ENCODE measurements at regions not wholly inside any gene's neighbourhood (a gene's known extent, or its start where the extent isn't known, plus 50 kb on each side); places are given as distances from the start of the nearest gene placed in this dataset.
"Not testable (repeated sequence)": the region's sequence is repeated elsewhere in the genome, so short reads cannot be mapped to it uniquely, and the experiment has no call there.

DNA sequence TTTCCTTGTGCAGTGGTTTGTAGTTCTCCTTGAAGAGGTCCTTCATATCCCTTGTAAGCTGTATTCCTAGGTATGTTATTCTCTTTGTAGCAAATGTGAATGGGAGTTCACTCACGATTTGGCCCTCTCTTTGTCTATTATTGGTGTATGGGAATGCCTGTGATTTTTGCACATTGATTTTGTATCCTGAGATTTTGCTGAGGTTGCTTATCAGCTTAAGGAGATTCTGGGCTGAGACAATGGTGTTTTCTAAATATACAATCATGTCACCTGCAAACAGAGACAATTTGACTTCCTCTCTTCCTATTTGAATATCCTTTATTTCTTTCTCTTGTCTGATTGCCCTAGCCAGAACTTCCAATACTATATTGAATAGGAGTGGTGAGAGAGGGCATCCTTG lies 90.1 kb upstream of the ZBED5 start:
- DNase-seq = not testable (repeated sequence)

DNA sequence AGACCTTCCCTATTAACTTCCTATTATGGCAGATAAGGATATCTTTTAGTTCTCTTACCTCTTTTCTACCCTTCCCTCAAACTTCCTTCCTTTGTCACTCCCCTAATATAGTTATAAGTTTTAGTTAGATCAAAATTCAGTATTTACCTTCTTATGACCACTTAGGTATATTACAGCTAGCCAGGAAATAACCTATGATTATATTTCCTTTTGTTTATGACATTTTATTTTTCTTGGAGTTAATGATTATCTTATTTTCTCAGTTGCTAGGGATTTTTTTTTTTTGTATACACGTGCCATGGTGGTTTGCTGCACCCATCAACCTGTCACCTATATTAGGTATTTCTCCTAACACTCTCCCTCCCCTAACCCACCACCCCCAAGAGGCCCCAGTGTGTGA lies 88.2 kb upstream of the ZBED5 start:
- DNase-seq = no peak

DNA sequence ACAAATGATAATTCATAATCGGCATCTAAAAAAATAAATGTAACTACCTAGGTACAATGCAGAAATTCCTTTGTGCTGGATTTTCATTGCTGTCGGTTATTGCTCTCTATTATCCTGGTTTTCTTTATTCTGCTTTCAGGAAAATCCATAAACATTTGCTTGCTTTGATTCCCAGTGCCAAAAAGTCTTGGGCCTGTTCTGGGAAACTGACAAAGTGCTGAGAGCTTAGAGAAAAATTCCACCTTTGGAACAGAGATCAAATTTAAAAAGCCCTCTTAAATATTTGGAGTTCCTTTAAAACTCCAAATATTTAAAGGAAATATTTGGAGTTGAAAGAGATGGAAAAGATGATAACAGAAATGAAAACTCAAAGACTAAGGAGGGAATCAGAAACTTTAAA lies 87.3 kb upstream of the ZBED5 start:
- DNase-seq = no peak

DNA sequence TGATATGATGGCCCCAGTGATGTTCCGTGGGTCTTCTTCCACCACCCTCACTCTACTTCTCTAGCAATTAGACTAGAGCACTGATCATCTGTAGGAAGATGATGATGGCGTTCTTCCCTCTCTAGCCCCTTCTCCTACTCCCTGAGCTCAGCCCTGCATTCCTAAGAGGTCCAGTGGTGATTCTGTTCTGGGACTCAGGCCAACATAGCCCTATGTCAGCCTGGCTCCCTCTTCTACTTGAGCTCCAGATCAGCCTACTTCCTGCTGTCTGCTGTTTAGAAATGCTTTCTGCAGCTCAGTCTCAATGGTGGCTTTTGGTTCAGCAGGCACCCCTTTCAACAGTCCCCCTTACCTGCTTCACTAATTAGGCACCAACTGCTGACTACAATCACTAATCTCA lies 86.1 kb upstream of the ZBED5 start:
- DNase-seq = no peak

DNA sequence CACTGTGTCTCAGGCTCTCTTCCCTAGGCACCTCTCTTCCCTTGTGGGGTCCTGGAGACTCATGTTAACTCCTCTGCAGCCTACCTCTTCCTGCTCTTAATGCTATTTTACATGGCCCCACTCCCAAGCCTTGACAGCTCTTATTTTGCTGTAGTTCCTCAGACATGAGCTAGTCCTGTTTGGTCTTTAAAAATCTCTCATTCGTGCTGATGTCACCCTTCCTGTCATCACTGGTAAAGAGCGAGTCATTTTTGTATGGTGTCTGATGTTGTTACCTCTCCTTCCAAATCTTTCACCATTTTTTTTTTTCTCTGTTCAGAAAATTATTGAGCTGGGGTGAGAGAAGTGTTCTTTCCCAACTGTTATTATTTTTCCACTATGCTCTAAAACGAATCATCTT lies 84.8 kb upstream of the ZBED5 start:
- DNase-seq = no peak

DNA sequence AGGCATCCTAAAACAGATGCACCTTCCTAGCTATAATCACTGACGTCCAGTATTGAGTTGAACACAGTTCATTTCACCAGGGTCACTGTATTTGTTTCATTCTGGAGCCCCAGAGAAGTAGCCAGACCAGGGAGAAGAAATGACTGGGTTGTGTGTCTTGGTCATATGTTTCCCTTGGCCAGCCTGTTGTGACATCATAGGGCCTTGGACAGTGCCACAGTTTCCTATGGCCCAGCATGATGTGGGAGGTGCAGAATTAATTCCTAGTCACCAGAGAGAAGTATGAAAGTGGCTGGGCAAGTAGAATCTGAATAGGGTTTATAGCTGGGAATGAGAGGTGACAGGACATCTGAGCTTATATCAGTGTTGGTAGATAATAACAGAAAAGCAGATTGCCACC lies 84.0 kb upstream of the ZBED5 start:
- DNase-seq = no peak

DNA sequence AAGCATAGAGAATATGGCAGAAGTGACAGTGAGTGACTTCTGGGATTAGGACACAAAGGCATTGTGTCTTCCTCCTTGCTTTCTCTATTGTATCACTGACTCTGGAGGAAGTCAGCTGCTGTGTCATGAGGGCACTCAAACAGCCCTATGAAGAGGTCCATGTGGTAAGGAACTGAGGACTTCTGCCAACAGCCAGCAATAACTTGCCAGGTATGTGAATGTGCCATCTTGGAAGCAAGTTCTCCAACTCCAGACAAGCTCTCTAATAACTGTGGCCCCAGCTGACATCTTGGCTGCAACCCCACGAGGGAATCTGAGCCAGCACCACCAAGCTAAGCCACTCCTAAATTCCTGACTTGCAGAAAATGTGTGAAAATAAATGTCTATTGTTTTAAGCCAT lies 83.6 kb upstream of the ZBED5 start:
- no peak for DNase-seq

DNA sequence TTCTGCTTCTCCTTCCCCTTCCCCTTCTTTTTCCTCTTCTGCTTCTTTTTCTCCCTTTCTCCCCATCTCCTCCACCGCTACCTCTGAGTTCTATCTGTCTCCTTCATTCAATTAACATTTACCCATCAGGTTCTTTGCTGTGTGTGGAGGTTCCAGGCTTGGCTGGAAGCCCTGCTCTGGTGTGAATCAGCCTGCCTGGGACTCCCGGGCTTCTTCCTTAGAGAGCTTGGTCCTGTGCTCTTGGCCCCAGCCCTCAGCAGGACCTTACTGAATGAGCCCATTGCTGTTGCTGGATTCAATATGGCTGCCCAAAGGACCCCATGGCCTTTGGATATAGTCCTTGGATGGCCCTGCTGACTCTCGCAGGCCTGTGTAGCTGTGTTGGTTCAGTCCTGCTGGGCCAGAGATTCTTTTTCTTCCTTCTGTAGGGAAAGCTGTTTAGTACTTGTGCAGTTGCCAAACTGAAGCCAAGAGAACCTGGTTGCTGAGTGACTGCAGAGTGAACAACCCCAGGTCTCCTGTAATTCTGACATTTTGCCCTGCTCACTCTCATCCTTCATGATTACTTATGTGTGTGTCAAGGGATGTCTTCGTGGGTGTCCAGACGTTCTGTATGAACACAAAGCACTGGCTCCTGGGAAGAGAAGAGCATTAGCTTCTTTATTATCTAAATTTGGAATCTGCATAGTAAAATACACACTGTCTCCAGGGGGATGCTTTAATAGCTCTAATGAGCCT lies 81.0 kb upstream of the ZBED5 start:
- DNase-seq = no peak

DNA sequence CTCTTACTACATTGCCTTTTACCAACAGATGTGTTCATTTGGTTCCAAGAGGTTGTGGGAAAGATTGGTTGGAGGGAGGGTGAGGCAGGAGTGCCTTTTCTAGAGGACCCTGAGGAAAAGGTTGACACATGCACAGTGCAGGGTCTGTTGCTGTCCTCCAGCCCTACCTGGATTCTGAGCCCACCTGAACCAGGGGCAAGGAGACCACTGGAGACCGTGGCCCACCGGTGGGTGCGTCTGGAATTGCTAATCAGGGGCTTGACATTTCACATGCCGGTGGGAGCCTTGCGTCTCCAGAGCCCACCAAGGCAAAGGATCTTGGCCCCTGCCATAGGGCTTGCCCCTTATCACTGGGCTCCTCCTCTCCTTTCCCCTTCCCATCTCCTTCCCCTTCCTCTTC lies 80.4 kb upstream of the ZBED5 start:
- no peak for DNase-seq

DNA sequence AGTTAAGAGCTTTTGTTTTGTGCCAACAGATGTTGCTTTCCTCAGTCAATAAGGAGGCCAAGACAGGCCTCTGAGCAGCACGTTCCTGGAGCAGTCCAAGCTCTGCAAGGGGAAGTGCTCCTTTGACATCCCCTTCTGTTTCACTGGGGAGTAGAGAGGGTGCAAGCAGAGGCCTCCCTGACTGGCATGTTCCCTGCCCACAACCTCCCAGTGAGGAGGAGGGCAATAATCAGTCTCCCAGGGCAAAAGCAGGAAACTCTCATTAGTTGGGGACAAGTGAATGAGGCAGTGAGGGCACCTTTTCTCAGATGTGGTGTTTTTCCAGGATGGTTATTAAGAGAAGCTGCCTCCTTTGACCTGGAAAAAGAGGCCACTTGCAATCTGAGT lies 79.5 kb upstream of the ZBED5 start:
- DNase-seq = no peak

DNA sequence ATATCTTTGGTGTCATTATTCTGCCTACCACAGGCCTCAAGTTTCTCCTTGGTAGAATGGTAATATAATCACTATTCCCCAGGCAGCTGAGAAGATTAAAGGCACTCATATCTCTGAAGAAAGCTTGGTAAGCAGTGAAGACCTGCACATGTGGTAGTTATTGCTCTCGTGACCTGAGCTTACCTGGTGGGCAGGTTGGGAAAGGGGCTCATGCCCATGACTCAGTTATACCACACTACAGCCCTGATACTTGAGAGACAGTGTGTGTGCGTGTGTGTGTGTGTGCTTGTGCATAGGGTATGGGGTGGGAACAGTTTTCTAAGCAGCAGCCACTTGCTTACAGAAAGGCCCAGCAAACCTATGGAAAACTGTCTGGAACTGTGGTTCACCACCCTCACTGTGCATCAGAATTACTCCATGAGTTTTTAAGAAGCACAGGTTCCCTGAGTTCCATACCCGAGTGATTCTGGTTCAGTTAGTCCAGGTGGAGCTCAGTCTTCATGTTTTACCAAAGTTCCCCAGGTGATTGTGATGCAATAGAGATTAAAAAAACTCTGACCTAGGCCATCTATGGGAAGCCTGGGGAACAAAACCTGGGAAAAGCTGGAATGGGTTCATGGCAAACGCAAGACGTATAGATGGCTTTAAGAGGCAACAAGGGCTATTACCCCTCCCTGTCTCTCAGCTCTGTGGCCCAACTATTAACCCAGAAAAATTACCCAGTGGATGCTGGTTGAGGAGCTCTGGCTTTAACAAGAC lies 79.0 kb upstream of the ZBED5 start:
- no peak for DNase-seq

DNA sequence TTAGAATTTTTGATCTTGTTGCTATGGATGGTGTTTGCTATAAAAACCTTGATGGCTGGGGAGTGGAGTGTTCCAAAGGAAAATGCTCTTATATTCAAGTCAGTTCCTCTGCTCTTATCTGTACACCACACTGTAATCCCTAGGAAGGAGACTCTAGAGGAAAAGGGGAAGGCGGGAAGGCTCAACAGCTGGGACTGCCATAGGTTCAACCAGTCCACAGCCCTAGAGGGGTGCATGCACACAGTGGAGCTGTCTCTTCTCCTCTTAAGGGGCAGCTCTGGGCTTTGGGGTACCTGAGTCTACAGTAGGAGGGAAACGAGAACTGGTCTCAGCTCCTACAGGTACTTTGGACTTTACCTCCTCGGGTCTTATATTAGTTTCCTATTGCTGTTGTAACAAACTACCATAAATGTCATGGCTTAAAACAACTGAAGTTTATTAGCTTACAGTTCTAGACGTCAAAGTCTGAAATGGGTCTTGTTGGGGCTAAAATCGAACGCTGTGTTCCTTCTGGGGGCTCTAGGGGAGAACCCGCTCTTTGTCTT lies 77.2 kb upstream of the ZBED5 start:
- DNase-seq = no peak

DNA sequence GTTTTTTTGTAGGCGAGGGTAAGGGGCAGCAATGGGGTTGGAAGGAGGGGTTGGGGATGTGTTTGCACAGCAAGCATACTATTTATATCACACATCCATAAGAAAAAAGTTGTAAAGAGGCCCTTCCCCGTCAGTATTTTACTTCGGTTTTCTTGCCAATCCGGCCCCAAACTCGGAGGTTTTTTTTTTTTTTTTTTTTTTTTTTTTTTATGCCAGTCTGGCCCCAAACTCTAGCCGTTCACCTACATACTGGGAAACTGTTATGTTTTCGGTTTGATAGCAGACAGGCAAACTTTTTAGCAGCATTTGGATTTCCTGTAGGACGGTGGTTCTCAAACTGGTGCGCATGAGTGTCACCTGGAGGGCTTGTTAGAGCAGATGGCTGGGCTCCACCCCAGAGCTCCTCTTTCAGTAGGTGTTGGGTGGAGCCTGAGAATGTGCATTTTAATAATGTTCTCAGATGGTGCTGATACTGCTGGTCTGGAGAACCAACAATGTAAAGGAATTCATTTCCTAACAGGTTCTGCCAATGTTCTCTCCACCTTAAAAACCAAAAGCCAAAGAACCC lies 76.5 kb upstream of the ZBED5 start:
- DNase-seq = no peak

DNA sequence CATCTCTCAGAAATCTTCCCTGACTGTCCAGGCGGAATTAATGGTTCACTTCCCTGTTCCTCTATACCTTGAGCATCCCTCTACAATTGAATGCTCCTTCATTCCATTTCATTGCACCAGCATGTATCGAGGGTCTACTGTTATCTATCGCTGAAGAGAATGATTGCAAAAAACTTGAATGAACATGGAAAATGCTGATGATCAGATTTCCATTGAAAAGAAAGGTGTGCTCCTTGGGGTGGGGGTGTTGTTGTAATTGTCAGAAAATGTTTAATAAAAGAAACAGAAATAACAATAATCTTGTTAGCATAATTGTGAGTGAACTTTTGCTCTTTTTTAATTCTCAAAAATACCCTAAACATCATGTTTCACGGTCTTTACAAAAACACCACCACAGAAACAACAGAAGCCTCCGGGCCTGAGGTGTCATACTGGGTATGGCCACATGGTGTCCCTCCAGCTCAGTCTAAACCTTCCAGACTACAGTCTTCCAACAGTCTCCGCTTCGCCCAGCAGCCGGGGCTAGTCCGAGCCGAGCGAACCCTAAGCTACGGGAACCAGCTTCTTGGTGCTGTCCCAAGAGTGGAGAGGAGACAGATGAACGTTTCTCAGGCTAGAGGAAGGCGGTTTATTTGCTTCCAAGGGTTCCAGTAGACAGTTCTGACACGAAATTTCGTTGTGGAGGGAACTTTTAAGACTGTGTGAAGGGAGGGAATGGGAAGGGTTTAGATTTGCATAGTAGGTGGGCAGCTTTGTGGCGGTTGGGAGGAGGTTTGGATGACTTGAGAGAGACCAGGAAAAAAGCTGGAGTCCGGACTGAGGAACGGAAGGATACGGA lies 75.8 kb upstream of the ZBED5 start:
- peak; percentile 94 for DNase-seq

DNA sequence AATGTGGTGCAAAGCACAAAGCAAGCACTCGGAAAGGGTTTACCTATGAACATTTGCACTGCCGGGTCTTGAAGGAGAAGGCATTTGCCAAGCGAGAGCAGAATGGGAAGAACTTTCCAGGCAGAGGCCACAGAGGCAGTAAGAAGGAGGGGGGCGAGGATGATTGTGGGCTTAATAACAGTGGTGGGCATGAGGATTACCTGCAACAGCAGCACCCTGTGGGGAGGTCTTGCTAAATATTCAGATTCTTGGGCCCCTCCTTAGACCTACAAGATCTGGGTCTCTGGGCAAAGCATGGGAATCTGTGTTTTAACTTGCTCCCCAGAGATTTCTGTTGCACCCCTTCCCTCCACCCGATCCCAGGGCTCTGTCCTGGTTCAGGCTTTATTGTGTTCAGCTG lies 75.1 kb upstream of the ZBED5 start:
- DNase-seq = no peak

DNA sequence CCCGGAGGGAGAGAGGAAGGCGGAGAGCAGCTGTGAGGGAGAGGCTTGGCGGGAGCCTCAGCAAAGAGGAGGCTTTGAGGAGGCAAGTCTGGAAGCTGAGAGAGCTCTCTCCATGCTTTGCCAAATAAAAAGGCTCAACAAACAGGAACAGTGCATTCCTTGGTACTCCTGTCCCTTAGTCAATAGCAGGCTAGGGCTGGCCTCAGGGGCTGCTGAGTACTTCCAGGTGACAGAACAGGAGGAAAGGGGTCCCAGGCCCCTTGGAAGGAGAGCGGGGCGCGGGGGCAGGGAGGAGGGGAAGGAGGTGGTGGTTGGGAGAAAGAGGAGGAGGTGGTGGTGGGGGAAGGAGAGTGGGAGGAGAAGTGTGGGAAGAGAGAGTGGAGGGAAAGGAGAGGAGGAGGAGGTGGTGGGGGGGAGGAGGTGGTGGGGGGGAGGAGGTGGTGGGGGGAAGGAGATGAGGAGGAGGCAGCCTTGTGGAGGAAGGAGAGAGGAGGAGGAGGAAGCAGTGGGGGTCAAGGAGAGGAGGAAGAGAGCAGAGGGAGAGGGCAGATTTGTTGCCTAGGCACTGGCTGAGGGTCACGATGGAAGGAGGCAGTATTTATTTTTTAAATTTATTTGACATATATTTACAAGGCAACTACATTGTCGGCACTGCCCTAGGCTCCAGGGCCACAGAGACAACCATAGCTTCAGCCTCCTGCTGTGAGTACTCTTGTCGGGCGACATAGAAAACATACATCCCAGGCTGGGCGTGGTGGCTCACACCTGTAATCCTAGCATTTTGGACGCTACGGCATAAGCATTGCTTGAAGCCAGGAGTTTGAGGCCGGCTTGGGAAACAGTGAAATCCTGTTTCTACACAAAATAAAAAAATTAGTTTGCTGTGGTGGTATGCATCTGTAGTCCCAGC lies 74.2 kb upstream of the ZBED5 start:
- peak; percentile 68 for DNase-seq

DNA sequence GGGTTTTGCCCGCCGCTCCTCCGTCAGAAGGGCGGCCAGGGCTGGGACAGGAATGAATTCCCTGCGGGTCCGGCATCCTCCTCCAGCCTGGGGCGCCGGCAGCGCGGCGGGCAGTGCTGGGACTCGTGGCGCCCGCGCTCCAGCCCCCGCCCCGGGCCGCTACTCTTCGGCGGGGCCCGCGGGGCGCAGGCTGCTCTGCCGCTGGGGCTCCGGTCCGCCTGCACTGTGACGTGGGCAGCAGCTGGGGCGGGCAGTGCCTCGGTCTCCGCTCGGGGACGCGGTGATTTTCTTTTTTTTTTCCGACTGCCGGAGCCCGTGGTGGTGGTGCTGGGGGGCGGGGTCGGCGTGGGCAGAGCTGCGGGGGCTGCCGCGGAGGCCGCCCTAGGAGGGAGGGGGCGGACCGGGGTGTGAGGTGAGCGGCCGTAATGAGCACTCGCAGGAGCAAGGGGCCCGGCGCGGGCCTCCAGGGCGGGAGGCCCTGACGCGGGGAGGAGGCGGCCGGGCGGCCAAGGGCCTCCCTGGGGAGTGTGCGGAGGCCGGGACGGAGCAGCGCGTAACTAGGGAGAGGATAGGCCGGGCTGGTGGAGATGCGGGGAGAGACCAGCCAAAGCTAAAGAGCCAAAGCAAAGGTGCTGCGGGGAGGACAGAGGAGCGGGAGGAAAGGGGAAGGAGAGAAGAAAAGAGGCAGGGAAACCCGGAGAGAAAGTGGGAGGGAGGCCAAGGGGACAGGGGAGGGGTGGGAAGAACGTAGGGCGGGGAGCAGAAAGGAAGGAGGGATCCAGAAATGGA lies 73.3 kb upstream of the ZBED5 start:
- peak; percentile 72 for DNase-seq

DNA sequence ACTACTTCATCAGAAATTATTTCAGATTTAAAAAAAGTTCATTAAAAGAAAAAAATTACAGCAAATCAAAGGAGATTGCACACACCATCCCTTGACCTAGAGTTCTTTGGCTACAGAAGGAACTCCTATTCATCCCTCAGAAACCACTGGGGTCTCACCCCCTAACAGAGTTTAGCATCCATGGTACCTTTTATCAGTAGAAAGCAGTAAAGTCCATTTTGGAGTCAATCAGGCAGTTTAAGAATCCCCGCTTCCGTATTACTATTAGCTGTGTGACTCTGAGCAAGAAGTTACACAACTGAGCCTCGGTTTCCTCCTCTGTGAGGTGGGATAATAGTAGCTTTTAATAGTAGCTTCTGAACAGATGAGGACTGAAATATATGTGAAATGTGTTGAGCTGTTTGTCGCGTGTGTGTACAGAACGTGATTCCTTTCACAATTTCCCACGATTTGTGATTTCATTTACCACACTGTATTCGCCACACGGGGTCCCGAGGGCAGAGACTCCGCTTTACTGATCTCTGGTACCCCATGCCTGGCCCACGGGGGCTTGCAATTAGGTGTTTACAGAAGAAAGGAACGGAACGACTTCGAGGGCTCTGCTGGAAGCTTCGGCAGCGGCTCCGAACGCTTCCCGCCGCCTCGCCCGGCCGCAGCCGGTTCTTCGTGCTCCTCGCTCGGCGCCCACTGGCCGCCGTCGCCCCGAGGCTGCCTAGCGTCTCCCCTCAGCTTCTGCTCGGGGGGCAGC lies 72.5 kb upstream of the ZBED5 start:
- DNase-seq = no peak

DNA sequence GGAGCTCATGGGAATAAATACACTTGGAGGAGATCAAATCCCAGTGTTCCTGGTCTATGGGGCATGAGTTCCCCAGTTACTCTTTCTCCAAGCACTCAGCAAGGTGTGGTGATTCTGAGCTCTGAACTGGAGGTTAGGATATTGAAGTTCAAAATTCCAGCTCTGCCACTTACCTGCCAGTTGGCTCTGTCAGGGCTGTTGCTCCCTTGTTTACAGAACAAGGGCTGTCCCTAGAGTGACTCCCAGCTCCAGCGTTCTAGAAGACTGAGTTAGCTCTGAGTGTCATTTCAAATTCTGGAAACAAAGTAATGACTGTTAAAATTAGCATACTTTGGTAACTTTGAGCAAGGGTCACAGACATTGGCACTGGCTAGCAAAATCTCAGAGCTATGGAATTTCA lies 69.7 kb upstream of the ZBED5 start:
- DNase-seq = no peak

DNA sequence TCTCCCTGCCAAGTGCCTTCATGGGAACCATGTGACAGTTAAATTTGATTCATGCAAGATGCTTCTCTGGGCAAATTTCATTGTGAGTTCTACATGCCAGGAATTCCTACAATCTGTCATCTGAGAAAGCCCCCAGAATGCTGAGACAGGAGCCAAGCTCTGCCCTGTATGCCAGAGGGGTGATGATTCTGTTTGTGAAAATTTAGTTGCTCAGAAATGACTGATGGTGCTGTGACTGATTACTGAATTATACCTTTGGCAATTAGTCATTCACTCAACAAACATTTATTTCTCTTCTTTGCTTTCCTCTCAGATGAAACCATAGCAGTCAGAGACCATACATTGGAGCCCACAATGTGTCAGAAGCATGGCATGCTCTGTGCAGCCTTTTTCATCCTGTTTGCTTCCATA lies 69.0 kb upstream of the ZBED5 start:
- DNase-seq = no peak

All from left kidney (tissue), 1 donor.